ENCODE measurements at regions not wholly inside any gene's neighbourhood (a gene's known extent, or its start where the extent isn't known, plus 50 kb on each side); places are given as distances from the start of the nearest gene placed in this dataset.

DNA sequence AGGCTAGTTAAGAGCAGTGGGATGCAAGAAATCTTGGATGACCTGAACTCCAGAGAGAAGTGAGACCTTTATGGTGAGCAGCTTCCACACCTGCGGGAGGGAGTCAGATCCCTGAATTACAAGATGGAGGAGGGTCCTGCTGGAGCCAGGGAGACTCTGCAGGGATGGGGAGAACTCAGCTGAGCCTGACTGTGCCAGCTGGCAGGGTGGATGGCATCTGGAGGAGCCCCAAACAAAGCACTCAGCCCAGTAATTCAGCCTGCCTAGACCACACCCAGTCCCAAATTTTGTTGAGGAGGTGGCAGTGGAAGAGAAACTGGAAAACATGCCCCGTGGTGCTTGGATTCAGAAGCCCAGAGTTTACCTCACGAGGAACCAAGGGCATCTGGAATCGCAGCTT is 208.2 kb downstream of the WDR11 start:
- H3K9me2 ChIP-seq (replicated peaks; ENCODE audit: insufficient read depth, low read length), result no peaks in the 10 kb centered on the region
- no peaks in the 10 kb centered on the region for H3K36me3 ChIP-seq (ENCODE audit: low read length)
- TF ChIP-seq EZH2phosphoT487 (conservative IDR thresholded peaks at IDR 0.05; ENCODE audit: low read length), result no peak
- TF ChIP-seq CTCF (IDR thresholded peaks at IDR 0.05; ENCODE audit: insufficient read depth, low read length, poor library complexity, severe bottlenecking), result no peak
- H3K27me3 ChIP-seq (ENCODE audit: low read length), result no peaks in the 10 kb centered on the region
- no peaks in the 10 kb centered on the region for H3K79me2 ChIP-seq (ENCODE audit: insufficient read depth, low read length)
- no peaks in the 10 kb centered on the region for H3K9me3 ChIP-seq (ENCODE audit: insufficient read depth, low read length)
- no peak overlapping the region for H3K27ac ChIP-seq (ENCODE audit: low read depth, low read length)
- no peak overlapping the region for H2AFZ ChIP-seq (ENCODE audit: low read depth, low read length, severe bottlenecking)
- no peaks in the 10 kb centered on the region for H4K20me1 ChIP-seq (ENCODE audit: low read depth, low read length)
- H3K4me3 ChIP-seq (ENCODE audit: insufficient read depth, low read length, poor library complexity, severe bottlenecking), result no peak overlapping the region
- no peak overlapping the region for H3K9ac ChIP-seq (ENCODE audit: low read length)
- no peaks in the 10 kb centered on the region for H3F3A ChIP-seq (ENCODE audit: insufficient read depth)
- no peak overlapping the region for H3K4me2 ChIP-seq (ENCODE audit: low read depth, low read length, poor library complexity, severe bottlenecking)

DNA sequence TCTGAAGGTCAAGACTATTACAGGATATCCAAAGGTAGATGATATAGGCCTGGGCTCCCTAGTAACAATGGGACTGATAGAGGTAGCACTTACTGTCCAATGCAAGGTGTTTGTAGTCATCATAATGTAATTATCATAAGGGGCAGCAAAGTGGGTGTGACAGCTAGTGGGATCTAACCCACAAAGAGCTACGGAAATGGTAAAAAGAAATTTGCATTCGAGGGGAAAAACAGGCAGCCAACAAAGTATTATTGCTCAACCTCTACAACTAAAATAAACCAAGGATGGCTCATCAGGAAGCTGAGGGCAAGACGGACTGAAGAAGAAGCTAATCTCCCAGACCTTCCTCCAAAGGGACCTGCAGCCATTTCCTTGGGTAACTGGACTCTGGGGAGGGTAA is 211.0 kb downstream of the WDR11 start:
- H3K9ac ChIP-seq (ENCODE audit: low read length), result no peak overlapping the region
- no peaks in the 10 kb centered on the region for H3F3A ChIP-seq (ENCODE audit: insufficient read depth)
- H3K27me3 ChIP-seq (ENCODE audit: low read length), result no peaks in the 10 kb centered on the region
- no peaks in the 10 kb centered on the region for H3K79me2 ChIP-seq (ENCODE audit: insufficient read depth, low read length)
- no peaks in the 10 kb centered on the region for H3K9me2 ChIP-seq (replicated peaks; ENCODE audit: insufficient read depth, low read length)
- no peaks in the 10 kb centered on the region for H4K20me1 ChIP-seq (ENCODE audit: low read depth, low read length)
- H3K4me2 ChIP-seq (ENCODE audit: low read depth, low read length, poor library complexity, severe bottlenecking), result no peak overlapping the region
- TF ChIP-seq CTCF (IDR thresholded peaks at IDR 0.05; ENCODE audit: insufficient read depth, low read length, poor library complexity, severe bottlenecking) (no peak), EZH2phosphoT487 (conservative IDR thresholded peaks at IDR 0.05; ENCODE audit: low read length) (no peak)
- no peak overlapping the region for H2AFZ ChIP-seq (ENCODE audit: low read depth, low read length, severe bottlenecking)
- H3K4me3 ChIP-seq (ENCODE audit: insufficient read depth, low read length, poor library complexity, severe bottlenecking), result no peak overlapping the region
- H3K36me3 ChIP-seq (ENCODE audit: low read length), result no peaks in the 10 kb centered on the region
- no peak overlapping the region for H3K27ac ChIP-seq (ENCODE audit: low read depth, low read length)
- no peaks in the 10 kb centered on the region for H3K9me3 ChIP-seq (ENCODE audit: insufficient read depth, low read length)

- no peak overlapping the region for H3K9ac ChIP-seq (ENCODE audit: low read length)
- no peak overlapping the region for H3K4me2 ChIP-seq (ENCODE audit: low read depth, low read length, poor library complexity, severe bottlenecking)
- no peak for TF ChIP-seq CTCF (IDR thresholded peaks at IDR 0.05; ENCODE audit: insufficient read depth, low read length, poor library complexity, severe bottlenecking)
- TF ChIP-seq EZH2phosphoT487 (conservative IDR thresholded peaks at IDR 0.05; ENCODE audit: low read length), result no peak
- H3K9me2 ChIP-seq (replicated peaks; ENCODE audit: insufficient read depth, low read length), result no peaks in the 10 kb centered on the region
- no peaks in the 10 kb centered on the region for H3F3A ChIP-seq (ENCODE audit: insufficient read depth)
- no peak overlapping the region for H3K4me3 ChIP-seq (ENCODE audit: insufficient read depth, low read length, poor library complexity, severe bottlenecking)
- no peaks in the 10 kb centered on the region for H3K79me2 ChIP-seq (ENCODE audit: insufficient read depth, low read length)
- no peaks in the 10 kb centered on the region for H4K20me1 ChIP-seq (ENCODE audit: low read depth, low read length)
- H3K27me3 ChIP-seq (ENCODE audit: low read length), result no peaks in the 10 kb centered on the region
- H2AFZ ChIP-seq (ENCODE audit: low read depth, low read length, severe bottlenecking), result no peak overlapping the region
- H3K36me3 ChIP-seq (ENCODE audit: low read length), result no peaks in the 10 kb centered on the region
- H3K27ac ChIP-seq (ENCODE audit: low read depth, low read length), result no peak overlapping the region
- no peaks in the 10 kb centered on the region for H3K9me3 ChIP-seq (ENCODE audit: insufficient read depth, low read length)
Observed at GRCh38 chr10:121063744-121064143, 212.6 kb downstream of the WDR11 start.

GRCh38 chr10:121064491-121064890 is 213.3 kb downstream of the WDR11 start:
- Histone ChIP-seq H3F3A (ENCODE audit: insufficient read depth) (no peaks in the 10 kb centered on the region), H3K27ac (ENCODE audit: low read depth, low read length) (no peak overlapping the region), H3K27me3 (ENCODE audit: low read length) (no peaks in the 10 kb centered on the region), H3K4me2 (ENCODE audit: low read depth, low read length, poor library complexity, severe bottlenecking) (no peak overlapping the region), H3K9ac (ENCODE audit: low read length) (no peak overlapping the region), H2AFZ (ENCODE audit: low read depth, low read length, severe bottlenecking) (no peak overlapping the region), H3K9me3 (ENCODE audit: insufficient read depth, low read length) (no peaks in the 10 kb centered on the region), H3K4me3 (ENCODE audit: insufficient read depth, low read length, poor library complexity, severe bottlenecking) (no peak overlapping the region), H3K79me2 (ENCODE audit: insufficient read depth, low read length) (no peaks in the 10 kb centered on the region), H4K20me1 (ENCODE audit: low read depth, low read length) (no peaks in the 10 kb centered on the region), H3K9me2 (replicated peaks; ENCODE audit: insufficient read depth, low read length) (no peaks in the 10 kb centered on the region), H3K36me3 (ENCODE audit: low read length) (no peaks in the 10 kb centered on the region)
- no peak for TF ChIP-seq CTCF (IDR thresholded peaks at IDR 0.05; ENCODE audit: insufficient read depth, low read length, poor library complexity, severe bottlenecking)
- TF ChIP-seq EZH2phosphoT487 (conservative IDR thresholded peaks at IDR 0.05; ENCODE audit: low read length), result no peak
